KG1 (cell line): ENCODE measurements at regions not wholly inside any gene's neighbourhood (a gene's known extent, or its start where the extent isn't known, plus 50 kb on each side); places are given as distances from the start of the nearest gene placed in this dataset.
"Not testable (repeated sequence)": the region's sequence is repeated elsewhere in the genome, so short reads cannot be mapped to it uniquely, and the experiment has no call there.

ENCODE experiments used
- DNase-seq: peaks from one replicate; lab custom pipeline; 2025; lab: John Stamatoyannopoulos, UW

DNA sequence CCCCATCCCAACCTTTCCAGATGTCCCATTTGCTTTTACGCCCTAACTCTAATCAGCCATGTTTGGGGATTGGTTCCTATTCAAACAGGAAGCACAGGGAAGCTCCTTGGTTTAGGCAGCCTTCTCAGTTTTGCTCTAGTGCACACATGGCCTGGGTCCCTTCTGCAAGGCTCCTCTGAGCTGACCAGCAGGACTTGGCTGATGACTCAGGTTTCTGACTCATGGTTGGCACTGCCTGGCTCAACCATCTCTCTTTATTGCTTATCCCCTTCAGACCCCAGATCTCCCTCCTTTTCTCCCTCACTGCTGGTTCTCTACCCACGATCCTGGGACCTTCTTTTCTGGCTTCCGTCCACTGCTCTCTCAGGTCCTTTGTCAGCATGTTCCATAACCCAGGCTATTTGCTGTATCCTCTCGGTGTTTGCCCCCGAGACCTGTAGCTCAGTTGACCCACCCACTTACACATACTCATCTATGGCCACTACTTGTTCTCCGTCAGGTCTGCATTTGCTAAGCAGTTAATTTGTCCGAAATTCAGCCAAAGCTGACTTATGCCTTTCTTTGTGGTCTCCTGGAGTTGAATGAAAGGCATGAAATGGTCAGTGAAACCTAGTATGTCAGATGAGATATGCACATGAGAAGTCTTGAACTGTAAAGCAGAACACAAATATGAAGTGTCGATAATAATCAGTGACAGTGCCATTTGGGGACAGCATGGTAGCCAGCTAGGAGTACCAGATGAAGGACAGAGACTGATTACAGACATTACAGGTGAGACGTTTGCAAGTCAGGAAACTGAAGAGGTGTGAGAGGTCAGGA, 323.5 kb upstream of the ROPN1 start:
- no peak for DNase-seq

DNA sequence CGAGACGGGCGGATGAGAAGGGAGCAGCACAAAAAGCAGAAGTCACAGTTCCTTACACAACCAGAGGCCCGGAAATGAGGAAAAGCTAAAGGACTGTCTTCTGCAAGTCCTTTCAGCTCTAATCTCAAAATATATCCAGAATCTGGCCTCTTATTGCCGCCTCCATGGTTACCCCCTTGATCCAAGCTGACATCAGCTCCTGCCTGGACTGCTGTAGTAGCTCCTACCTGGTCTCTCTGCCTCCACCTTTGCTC, 324.0 kb upstream of the ROPN1 start:
- DNase-seq: no peak

DNA sequence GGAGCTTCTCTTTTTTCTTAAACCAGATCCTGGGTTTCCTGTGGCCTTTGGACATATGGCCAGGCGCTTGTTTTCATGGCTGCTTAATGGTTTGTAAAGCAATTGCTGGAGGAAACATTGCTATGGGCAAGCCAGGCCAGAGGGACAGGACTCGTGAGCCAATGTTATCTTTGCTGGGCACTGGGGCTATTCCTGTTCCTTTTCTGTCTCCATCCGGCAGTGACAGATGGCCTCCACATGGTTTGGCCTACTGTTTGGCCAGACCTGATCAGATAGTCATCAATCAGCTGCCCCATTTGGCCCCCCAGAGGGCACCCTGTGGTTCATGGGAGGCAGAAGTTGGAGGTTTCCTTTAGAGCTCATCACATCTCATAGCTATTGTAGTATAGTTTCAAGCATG, 326.1 kb upstream of the ROPN1 start:
- no peak for DNase-seq

DNA sequence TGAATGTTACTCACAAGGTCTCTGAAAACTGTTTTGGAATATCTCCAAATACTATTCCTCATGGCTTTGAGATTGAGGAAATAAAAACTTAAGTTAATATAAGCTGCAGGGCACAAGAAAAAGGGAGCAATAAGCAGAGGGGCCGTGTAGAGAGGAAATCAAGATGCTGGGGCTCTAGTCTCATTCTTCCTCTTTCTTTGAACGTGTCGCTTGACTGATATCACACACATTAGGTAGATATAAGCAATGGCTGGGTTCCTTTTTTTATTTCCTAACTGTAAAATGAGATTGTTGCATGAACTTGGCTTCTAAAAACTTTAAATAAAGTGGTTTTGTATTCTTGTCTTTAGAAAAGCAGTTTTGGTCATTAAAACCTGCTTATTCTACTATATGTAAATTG, 326.7 kb upstream of the ROPN1 start:
- DNase-seq: no peak

DNA sequence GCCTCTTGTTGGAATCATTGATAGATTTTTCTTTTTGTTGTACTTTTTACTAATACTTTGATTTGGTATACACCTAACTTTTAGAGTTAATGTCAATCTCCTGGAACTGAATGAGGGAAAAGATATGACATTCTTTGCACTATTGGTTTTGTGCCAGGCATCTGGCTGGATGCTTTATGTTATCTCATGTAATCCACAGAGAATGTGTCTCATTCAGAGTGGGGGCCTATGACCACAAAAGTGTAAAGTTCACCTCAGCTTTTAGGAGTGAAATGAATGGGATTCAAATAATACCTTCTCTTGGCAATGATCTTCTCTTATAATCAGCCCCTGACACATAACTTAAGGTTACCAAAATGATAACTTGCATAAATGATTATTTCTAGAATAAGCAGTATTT, 329.1 kb upstream of the ROPN1 start:
- no peak for DNase-seq

DNA sequence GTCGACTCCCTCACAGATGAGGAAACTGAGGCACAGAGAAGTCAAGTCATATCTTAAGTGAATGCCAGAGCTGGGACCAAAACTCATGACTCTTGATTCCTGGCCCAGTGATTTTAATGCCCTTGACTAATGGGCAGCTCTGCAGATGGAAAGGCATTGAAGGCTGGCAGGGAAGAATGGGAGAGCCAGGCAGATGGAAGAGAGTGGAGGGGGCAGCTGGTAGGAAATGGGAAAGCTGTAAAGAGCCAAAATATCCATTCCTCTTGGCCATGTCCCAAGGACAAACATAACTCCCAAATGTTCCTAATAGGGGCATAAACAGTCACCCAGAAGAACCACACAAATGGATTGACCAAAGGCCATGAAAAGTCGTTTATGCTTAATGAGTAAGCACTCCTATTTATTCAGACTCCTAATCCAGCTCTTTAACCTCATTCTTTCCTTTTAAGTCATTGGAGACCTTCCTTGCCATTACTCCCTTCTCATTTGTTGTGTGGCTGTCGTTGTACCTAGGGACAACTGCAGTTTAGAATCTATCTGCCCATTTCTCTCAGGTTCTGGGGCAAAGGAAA, 330.5 kb upstream of the ROPN1 start:
- DNase-seq: no peak

DNA sequence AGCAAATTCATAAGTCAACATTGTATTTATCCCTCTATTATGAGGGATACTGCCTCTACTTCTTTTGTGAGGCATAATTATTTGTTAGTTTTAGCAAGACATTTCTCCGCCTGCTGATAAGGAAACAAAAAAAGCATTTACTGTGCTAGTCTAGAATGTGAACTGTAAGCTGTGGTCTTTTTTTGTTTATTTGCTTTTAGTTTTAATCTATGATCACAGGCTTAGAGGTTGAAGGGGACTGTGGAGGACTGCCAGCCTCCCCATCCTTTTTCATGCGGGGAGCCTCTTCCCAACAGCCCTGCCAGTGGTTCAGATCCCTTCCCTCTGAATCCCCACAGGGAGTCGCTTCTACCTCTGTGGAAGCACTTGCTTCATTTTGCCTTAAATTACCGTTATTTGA, 331.0 kb upstream of the ROPN1 start:
- DNase-seq: no peak

DNA sequence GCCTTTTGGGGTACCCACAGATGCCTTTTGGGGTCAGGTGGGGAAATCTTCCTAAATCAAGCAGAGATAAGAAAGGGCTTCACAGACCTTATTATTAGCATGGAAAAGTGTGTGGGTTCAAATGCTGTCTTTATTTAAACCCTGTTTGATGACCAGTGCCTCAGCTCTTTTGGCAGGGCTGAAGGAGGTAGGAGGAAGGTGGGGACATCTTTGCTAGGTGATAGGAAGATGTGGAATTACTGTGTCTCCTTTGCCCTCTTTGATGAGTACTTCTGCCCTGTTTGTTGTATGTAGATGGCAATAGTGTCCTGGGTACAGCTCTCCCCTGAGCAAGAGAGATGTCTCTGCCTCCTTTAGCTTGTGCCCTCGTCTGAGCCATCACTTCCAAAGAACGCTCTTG, 333.3 kb upstream of the ROPN1 start:
- no peak for DNase-seq

DNA sequence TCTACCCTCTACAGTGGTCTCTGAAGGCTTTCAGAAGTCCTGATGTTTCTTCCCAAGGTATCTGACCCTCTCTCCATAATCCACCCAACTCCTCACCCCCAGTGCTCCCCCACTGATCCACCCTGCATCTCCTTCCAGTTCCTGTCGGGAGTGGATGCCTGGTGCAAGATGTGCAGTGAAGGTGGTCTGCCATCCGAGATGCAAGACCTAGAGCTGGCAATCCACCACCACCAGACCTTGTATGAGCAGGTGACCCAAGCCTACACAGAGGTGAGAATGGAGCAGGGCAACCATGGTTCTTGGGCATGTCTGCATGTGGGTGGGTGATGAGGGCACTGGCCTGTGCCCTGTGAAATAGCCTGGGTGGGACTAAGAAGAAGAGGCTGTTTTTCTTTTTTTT, 337.8 kb upstream of the ROPN1 start:
- no peak for DNase-seq

DNA sequence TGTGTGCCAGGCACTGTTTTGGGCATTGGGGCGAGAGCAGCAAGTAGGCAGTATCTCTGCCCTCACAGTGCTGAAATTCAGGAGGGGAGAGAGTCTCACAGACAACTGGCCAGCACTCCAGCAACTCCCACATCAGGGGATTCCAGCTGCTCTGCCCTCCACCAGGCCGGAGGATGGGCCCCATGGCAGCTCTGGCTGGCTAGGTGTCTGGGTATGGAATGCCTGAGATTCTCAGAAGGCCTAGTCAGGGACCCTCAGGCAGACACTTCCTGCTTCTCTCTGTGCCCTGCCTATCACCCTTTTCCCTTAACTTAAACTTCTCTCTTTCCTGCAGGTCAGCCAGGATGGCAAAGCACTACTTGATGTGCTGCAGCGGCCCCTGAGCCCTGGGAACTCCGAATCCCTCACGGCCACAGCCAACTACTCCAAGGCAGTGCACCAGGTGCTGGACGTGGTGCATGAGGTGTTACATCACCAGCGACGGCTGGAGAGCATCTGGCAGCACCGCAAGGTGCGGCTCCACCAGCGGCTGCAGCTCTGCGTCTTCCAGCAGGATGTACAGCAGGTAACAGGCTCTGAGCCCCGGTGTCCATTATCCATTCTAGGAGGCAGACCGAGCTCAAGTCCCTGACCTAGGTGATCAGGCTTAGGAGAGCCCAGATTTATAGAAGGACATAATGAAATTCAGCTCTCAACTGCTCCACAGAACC, 342.2 kb upstream of the ROPN1 start:
- no peak for DNase-seq

DNA sequence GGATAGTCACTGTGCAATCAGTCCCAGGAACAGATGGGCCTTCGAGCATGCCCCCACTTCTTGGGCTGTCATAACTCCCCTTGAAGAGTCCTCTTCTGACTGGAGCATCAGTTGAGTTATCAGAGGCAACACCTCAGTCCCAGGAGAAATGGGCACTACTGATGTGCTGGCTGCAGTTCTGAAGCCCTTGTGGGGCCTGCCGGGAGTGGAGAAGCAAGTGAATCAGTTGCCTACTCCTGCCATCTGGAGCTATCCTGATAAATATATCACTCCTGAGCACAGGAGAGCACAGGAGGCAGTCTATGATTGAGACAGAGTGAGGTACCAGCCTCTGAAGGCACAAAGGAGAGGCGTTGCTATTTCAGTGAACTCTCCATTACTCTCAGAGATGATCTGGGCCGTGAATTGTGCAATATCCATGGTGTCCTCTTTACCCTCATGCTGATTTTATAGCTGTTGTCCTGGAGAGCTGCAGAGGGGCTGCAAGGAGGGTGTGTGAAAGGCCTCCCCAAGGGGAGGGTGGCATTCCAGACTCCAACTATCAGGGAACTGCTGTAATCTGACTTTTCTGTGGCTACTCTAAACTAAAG, 344.2 kb upstream of the ROPN1 start:
- DNase-seq: no peak

DNA sequence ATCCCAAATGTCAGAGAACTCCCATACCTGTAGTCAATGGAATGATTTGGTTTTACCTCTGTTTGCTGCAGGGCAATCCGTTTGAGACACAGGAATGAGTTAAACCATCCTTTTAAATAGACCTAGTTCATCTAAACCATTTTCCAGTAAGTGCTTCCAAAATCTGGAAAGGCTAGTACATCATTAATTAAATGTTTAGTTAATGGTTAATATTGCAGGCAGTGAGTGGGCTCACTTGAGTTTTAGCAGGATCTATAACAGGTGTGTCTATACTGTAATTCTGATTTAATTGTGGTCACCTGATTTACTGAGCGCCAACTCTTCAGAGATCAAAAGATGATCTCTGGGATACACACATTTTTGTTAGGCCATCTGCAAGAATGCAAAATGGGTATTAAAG, 353.9 kb upstream of the ROPN1 start:
- no peak for DNase-seq

DNA sequence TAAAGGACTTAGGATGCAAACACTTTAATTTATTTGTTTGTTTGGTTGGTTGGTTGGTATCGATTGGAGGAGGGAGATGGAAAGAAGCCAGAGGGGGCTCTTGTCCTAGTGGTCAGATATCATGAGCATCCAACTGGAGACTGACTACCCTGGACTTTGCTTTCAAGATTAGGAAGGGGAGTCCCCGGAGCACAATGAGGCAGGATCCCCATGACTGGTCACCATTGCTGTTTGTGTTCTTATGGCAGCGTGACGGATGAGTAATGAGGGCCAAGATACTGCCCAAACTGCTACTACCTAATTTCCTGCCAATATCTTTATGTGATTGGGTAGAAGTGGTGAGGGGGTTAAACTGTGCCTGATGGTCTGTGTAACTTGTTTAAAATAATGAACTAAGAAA, 354.6 kb upstream of the ROPN1 start:
- DNase-seq: no peak

DNA sequence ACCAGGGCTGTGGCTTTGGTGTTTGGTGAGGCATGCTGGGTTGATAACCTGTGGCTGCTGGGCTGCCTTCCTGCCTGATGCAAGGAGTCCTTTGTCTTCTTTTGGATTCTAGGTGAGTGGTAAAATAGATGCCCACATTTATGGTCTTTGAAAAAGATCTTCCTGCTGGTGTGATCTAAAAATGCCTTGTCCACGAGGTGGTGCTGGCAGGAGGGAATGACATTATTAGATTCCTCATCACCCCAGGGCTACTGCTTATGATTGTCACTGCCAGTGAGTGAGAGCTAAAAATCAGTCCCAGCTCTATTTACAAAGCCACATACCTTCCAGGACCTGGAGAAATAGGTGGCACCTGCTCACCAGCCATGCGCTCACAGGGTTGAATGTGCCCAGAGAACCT, 355.5 kb upstream of the ROPN1 start:
- no peak for DNase-seq

DNA sequence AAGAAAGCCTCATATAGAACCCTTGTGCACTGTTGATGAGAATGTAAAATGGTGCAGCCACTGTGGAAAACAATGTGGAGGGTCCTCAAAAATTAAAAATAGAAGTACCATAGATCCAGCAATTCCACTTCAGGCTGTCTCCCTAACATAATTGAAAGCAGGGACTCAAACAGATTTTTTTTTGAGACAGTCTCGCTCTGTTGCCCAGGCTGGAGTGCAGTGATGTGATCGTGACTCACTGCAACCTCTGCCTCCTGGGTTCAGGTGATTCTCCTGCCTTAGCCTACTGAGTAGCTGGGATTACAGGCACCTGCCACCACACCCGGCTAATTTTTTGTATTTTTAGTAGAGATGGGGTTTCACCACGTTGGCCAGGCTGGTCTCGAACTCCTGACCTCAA, 356.6 kb upstream of the ROPN1 start:
- DNase-seq: not testable (repeated sequence)

DNA sequence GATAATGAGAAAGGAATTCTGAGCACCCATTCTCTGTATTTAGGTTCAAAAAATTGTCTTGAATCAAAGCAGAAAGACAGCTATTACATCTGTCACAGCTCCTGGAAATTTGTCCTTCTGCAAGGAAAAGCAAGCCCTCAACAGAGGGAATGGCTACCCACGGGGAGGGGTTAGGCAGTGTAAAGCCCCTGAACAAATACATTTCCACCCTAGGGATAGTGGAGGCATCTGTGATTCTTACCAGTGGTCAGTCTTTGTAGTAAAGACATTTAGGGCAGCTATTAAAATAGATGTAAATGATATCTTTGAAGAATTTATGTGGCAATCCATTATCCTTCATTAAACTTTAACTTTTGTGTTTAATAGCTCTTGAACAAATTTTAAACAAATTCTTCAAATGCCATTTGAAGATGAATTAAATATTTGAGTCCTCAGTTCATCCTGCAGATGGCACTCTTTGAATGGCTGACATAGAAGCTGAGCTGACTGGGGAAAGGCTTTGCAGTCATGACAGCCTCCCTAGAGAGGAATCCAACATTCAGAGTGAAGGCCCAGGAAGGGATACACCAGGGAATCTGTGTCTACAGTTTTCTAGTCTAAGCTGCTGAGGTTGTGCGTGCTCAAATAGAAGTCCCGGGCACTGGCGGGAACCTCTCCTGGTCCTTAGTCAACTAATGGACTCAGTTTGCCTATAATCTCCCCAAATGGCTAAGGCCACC, 359.7 kb upstream of the ROPN1 start:
- DNase-seq: no peak

DNA sequence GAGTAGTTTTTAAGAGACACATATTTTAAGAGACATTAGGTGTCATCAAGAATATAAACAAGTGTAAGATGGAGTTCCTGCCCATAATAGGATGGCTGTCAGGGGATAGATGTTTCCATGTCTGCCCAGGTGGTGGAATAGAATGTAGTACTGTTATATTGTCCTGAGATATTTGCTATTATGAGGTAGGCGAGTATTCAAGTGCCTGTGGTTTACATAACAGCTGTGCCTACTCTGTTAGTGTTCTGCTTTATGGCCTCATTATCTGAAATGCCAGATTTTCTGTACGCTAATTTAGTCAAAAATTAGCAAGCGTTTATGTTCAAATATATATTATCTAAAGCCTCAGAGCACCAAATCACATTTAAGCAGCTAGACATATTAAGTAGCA, 360.2 kb upstream of the ROPN1 start:
- DNase-seq: no peak

DNA sequence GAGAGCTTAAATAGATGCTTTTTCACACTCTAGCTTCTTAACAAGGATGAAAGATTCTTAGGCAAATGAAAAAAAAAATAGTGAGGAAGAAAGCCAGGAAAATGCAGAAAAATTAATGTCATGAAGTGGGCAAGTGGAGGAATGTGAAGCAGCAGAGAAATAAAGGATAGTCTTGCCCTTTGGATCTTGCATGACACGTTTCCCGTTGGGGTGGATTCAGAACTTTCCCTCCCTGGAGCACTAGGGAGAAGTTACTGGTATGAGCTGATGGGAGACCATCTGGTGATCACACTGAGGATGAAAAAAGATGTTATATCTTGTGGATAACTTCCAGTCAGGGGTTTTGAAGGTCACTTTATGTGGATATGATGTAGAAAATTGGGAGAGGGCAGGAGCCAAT, 361.8 kb upstream of the ROPN1 start:
- DNase-seq: no peak

DNA sequence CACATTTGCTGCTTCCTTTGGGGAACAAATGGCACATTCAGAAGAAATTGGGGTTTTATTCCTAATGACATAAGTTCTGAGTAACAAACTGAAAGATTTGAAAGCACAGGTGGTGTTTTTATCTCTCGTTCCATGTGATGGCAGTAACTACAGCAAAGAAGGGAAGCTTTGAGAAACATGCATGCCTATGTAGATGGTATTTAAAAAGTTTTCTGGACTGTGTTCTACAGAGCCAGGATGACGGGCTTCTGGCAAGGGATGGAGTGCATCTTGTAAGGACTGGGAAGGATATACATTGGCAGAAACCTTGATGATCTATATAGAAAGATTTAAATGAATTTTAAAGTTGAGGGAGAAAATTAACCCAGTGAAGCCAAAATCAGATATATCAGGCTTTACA, 362.2 kb upstream of the ROPN1 start:
- no peak for DNase-seq

DNA sequence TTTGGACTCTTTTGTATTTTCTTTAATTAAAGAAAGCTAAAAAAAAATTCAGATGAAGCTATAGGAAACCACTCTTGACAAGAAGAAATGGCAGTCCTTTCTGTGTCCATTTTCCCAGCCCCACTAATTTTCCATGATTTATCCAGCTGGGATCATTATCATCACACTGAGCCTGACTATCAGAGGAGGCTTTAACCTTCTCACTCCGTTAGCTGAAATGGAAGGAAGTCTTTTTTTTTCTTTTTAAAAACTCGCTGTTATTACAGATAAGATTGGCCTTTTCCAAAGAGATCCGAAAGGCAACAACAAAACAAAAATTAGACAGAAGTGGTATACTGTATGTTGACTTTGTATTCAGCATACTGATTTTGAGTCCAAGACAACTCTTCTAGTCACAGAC, 366.2 kb upstream of the ROPN1 start:
- DNase-seq: no peak

DNA sequence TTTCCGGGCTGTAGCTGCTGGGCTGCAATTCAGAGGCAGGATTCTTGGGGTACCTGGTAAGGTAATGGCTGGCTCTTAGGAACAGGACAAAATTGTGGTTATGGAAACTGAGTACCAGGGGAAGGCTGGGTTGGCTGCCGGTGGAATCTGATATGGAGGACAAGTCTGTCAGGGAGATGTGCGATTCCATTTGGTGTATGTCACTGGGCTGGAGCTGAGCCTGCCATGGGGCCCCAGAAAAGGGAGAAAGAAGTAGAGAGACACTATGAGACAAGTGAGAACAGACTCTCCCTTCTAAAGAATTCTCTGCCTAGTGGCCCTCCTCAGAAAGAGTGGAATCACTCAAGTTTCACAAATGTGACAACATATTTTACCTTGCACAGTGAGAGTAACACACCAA, 368.2 kb upstream of the ROPN1 start:
- DNase-seq: no peak

DNA sequence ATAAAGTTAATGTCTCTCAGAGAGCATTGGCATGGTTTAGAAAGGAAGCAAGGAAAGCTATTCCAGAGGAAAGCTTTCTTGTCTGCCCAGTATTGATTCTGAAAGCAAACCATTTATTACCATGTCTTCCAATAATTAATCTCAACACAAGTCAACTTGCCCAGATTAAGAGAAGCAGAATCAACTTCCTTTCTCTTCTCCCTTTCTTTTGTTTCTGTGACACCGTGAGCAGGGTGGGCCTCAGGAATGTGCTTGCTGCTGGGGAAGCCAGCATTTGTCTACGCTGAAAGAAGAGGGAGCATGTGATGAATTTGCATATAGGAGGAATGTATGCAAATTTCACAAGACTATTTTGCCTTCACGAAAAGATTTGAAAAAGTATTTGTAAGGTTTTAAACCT, 368.6 kb upstream of the ROPN1 start:
- DNase-seq: no peak

DNA sequence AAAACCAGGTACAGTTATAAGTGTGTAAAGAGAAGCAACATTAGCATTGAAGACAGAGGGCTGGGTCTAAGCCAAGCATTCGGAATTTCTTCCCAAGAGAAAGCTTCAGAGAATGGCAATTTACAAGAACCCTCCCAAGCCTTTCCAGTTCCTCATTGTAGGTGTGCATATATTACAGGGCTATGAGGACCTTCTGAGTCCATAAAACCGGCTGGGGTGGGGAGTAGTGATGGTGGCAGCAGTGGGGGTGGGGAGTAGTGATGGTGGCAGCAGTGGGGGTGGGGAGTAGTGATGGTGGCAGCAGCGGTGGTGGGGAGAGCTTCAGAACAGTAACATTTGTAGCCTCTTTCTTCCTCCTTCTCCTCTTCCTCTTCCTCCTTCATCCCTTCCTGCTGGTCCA, 368.7 kb upstream of the UMPS start:
- DNase-seq: no peak
